Smooth muscle cell (in vitro differentiated cells): ENCODE measurements at regions not wholly inside any gene's neighbourhood (a gene's known extent, or its start where the extent isn't known, plus 50 kb on each side); places are given as distances from the start of the nearest gene placed in this dataset.

ENCODE experiments used
- DNase-seq: peaks from one replicate; lab custom pipeline; 2025; ENCODE audit not compliant: unreplicated experiment; lab: John Stamatoyannopoulos, UW
- H2AFZ ChIP-seq: fragments of 200-600 bp; sonication (generic); 2 replicates; pipeline ENCODE4 v1.6.0; 2016; ENCODE audit warnings: antibody characterized with exemption, low read depth, mild to moderate bottlenecking
- H3F3A ChIP-seq: fragments of 200-600 bp; sonication (generic); 2 replicates; pipeline ENCODE4 v1.6.0; 2017; ENCODE audit warnings: antibody characterized with exemption, low read depth
- H3K27ac ChIP-seq: fragments of 200-600 bp; sonication (generic); 2 replicates; pipeline ENCODE4 v1.5.1; 2016; ENCODE audit warnings: low read depth, mild to moderate bottlenecking
- H3K27me3 ChIP-seq: fragments of 200-600 bp; sonication (generic); 2 replicates; pipeline ENCODE4 v1.6.1; 2016; ENCODE audit warnings: low read depth, mild to moderate bottlenecking
- H3K36me3 ChIP-seq: fragments of 200-600 bp; sonication (generic); 2 replicates; pipeline ENCODE4 v1.5.1; 2016; ENCODE audit warnings: low read depth
- H3K4me1 ChIP-seq: fragments of 200-600 bp; sonication (generic); 2 replicates; pipeline ENCODE4 v1.5.1; 2016; ENCODE audit warnings: low read depth
- H3K4me2 ChIP-seq: fragments of 200-600 bp; sonication (generic); 2 replicates; pipeline ENCODE4 v1.6.0; 2016; ENCODE audit warnings: mild to moderate bottlenecking
- H3K4me3 ChIP-seq: fragments of 200-600 bp; sonication (generic); 2 replicates; pipeline ENCODE4 v1.5.1; 2016; ENCODE audit warnings: mild to moderate bottlenecking
- H3K79me2 ChIP-seq: fragments of 200-600 bp; sonication (generic); 2 replicates; pipeline ENCODE4 v1.6.0; 2016; ENCODE audit warnings: low read depth, mild to moderate bottlenecking
- H3K9ac ChIP-seq: fragments of 200-600 bp; sonication (generic); 2 replicates; pipeline ENCODE4 v1.6.0; 2016; ENCODE audit warnings: low read depth
- H3K9me3 ChIP-seq: fragments of 200-600 bp; sonication (generic); replicated peaks from 2 replicates; pipeline ENCODE4 v1.5.1; 2016; ENCODE audit warnings: low read depth
- H4K20me1 ChIP-seq: fragments of 200-600 bp; sonication (generic); 2 replicates; pipeline ENCODE4 v1.6.0; 2016; ENCODE audit warnings: low read depth
- CTCF ChIP-seq: fragments of 200-600 bp; sonication (generic); IDR thresholded peaks from 2 replicates; pipeline ENCODE4 v1.5.1; 2017; ENCODE audit warnings: borderline replicate concordance, mild to moderate bottlenecking, antibody characterized with exemption; ENCODE audit not compliant: insufficient read depth, poor library complexity, severe bottlenecking
- WGBS: methylation state at CpG from one replicate; pipeline ENCODE4 v1.1.7; 2016; ENCODE audit warnings: low lambda C conversion rate; 5-methylcytosine and 5-hydroxymethylcytosine counted together

- Histone ChIP-seq H3K9ac (no peak overlapping the region), H4K20me1 (no peaks in the 10 kb centered on the region), H3K4me2 (no peak overlapping the region), H3K27me3 (no peaks in the 10 kb centered on the region), H3K4me3 (no peak overlapping the region), H3K36me3 (no peaks in the 10 kb centered on the region), H2AFZ (no peak overlapping the region), H3K79me2 (no peaks in the 10 kb centered on the region), H3K9me3 (no peaks in the 10 kb centered on the region), H3F3A (peaks cover 18% of the 10 kb centered on the region), H3K4me1 (no peaks in the 10 kb centered on the region), H3K27ac (no peak overlapping the region)
- 91% methylated on average over 5 of the region's 5 CpGs for WGBS
- no peak for TF ChIP-seq CTCF
- no peak for DNase-seq
Observed at GRCh38 chr21:35923971-35924370, 136.4 kb downstream of the SETD4 start.

- no peaks in the 10 kb centered on the region for H3K4me1 ChIP-seq
- no peak overlapping the region for H3K4me2 ChIP-seq
- no peaks in the 10 kb centered on the region for H3K9me3 ChIP-seq
- no peaks in the 10 kb centered on the region for H4K20me1 ChIP-seq
- H2AFZ ChIP-seq: no peak overlapping the region
- H3K9ac ChIP-seq: no peak overlapping the region
- DNase-seq: no peak
- H3K27me3 ChIP-seq: no peaks in the 10 kb centered on the region
- H3K79me2 ChIP-seq: no peaks in the 10 kb centered on the region
- H3F3A ChIP-seq: peaks cover 14% of the 10 kb centered on the region
- no peak overlapping the region for H3K27ac ChIP-seq
- no peak overlapping the region for H3K4me3 ChIP-seq
- no peak for TF ChIP-seq CTCF
- WGBS: 58% methylated on average over 5 of the region's 5 CpGs
- H3K36me3 ChIP-seq: no peaks in the 10 kb centered on the region
Observed at GRCh38 chr21:35922618-35923017, 137.7 kb downstream of the SETD4 start.

- no peak overlapping the region for H3K9ac ChIP-seq
- no peaks in the 10 kb centered on the region for H3K79me2 ChIP-seq
- H2AFZ ChIP-seq: no peak overlapping the region
- H3K9me3 ChIP-seq: no peaks in the 10 kb centered on the region
- H3K4me3 ChIP-seq: no peak overlapping the region
- TF ChIP-seq CTCF: no peak
- no peaks in the 10 kb centered on the region for H4K20me1 ChIP-seq
- no peak overlapping the region for H3K4me2 ChIP-seq
- H3K4me1 ChIP-seq: no peaks in the 10 kb centered on the region
- peaks cover 12% of the 10 kb centered on the region for H3F3A ChIP-seq
- DNase-seq: no peak
- 91% methylated on average over 2 of the region's 2 CpGs for WGBS
- no peaks in the 10 kb centered on the region for H3K36me3 ChIP-seq
- H3K27me3 ChIP-seq: no peaks in the 10 kb centered on the region
- no peak overlapping the region for H3K27ac ChIP-seq
Observed at GRCh38 chr21:35921471-35921870, 138.9 kb downstream of the SETD4 start.

- Histone ChIP-seq H3K4me1 (no peaks in the 10 kb centered on the region), H3K27me3 (no peaks in the 10 kb centered on the region), H3K9ac (no peak overlapping the region), H3F3A (peaks cover 5% of the 10 kb centered on the region), H3K4me2 (no peak overlapping the region), H3K27ac (no peak overlapping the region), H3K4me3 (no peak overlapping the region), H2AFZ (no peak overlapping the region), H3K79me2 (no peaks in the 10 kb centered on the region), H4K20me1 (no peaks in the 10 kb centered on the region), H3K9me3 (no peaks in the 10 kb centered on the region), H3K36me3 (no peaks in the 10 kb centered on the region)
- no peak for TF ChIP-seq CTCF
- no peak for DNase-seq
- 77% methylated on average over 3 of the region's 3 CpGs for WGBS
Observed at GRCh38 chr21:35920436-35920835, 139.9 kb downstream of the SETD4 start.
